ENCODE measurements at regions not wholly inside any gene's neighbourhood (a gene's known extent, or its start where the extent isn't known, plus 50 kb on each side); places are given as distances from the start of the nearest gene placed in this dataset.
A peak's percentile ranks its signal among the peaks of the same experiment; 100 is the strongest.

DNA sequence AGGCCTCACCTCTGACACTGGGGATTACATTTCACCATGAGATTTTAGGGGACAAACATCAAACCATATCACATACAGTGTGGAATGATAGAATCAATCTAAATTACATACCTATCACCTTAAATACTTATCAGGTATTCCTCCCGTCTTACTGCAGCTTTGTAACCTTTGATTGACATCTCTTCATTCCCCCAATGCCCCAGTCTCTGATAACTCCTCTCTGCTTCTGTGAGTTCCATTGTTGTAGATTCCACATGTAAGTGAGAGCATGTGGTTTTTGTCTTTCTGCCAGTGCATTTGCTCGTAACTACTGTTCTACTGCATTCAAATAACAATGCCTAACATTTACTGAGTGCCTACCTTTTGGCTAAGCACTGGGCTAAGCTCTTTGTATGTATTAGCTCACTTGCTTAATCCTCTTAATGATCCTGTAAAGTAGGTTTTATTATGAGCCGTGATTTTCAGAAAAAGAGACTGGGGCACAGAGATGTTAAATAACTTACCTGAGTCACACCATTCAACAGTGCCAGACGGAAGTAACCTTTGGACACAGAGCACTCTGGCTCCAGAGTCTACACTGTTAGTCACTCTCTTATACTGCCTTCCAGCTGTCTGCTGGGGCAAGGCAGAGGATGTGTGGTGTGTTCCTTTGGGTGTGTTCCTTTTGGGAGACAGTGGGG is 63.7 kb upstream of the ESX1 start:
- peak; percentile 65 for FAIRE-seq
- H3K36me3 ChIP-seq (ENCODE audit: insufficient read depth, low read length) = no peaks in the 10 kb centered on the region
- H3K36me3 Mint-ChIP-seq (ENCODE audit: low read depth, unreplicated experiment) = no peaks in the 10 kb centered on the region
- no peak overlapping the region for H3K4me3 Mint-ChIP-seq (ENCODE audit: unreplicated experiment)
- H3K27me3 Mint-ChIP-seq (ENCODE audit: low read depth, unreplicated experiment) = no peaks in the 10 kb centered on the region
- no peaks in the 10 kb centered on the region for H3K9me3 Mint-ChIP-seq (ENCODE audit: unreplicated experiment)
- no peaks in the 10 kb centered on the region for H3K79me2 ChIP-seq (ENCODE audit: insufficient read depth, low read length)
- H3K27me3 ChIP-seq (ENCODE audit: insufficient read depth, low read length) = no peaks in the 10 kb centered on the region
- H3K4me1 ChIP-seq (ENCODE audit: insufficient read depth, low read length) = peaks cover 16% of the 10 kb centered on the region
- H3K9ac ChIP-seq (ENCODE audit: low read length) = no peak overlapping the region
- peaks cover 8% of the 10 kb centered on the region for H3K4me1 Mint-ChIP-seq (ENCODE audit: low read depth, unreplicated experiment)
- H3K9me3 ChIP-seq (ENCODE audit: insufficient read depth, low read depth, low read length) = no peaks in the 10 kb centered on the region
- peak overlapping the region; percentile 24 for H2AFZ ChIP-seq (ENCODE audit: low read depth, low read length)
- no peak for TF ChIP-seq EZH2 (IDR thresholded peaks at IDR 0.05; ENCODE audit: insufficient read depth, low read length)
- TF ChIP-seq, protein P1, sequence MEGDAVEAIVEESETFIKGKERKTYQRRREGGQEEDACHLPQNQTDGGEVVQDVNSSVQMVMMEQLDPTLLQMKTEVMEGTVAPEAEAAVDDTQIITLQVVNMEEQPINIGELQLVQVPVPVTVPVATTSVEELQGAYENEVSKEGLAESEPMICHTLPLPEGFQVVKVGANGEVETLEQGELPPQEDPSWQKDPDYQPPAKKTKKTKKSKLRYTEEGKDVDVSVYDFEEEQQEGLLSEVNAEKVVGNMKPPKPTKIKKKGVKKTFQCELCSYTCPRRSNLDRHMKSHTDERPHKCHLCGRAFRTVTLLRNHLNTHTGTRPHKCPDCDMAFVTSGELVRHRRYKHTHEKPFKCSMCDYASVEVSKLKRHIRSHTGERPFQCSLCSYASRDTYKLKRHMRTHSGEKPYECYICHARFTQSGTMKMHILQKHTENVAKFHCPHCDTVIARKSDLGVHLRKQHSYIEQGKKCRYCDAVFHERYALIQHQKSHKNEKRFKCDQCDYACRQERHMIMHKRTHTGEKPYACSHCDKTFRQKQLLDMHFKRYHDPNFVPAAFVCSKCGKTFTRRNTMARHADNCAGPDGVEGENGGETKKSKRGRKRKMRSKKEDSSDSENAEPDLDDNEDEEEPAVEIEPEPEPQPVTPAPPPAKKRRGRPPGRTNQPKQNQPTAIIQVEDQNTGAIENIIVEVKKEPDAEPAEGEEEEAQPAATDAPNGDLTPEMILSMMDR (IDR thresholded peaks at IDR 0.05; ENCODE audit: insufficient read depth, low read depth, low read length) = no peak
- H4K20me1 ChIP-seq (ENCODE audit: insufficient read depth, low read length) = no peaks in the 10 kb centered on the region
- H3K4me3 ChIP-seq (ENCODE audit: insufficient read depth, low read depth, low read length) = no peak overlapping the region
- peak overlapping the region; percentile 25 for H3K27ac ChIP-seq (ENCODE audit: low read depth, low read length)
- peak overlapping the region; percentile 69 for H3K4me2 ChIP-seq (ENCODE audit: low read length)
- no peak overlapping the region for H3K27ac Mint-ChIP-seq (ENCODE audit: unreplicated experiment)
- peak; percentile 67 for DNase-seq (ENCODE audit: low read depth)

DNA sequence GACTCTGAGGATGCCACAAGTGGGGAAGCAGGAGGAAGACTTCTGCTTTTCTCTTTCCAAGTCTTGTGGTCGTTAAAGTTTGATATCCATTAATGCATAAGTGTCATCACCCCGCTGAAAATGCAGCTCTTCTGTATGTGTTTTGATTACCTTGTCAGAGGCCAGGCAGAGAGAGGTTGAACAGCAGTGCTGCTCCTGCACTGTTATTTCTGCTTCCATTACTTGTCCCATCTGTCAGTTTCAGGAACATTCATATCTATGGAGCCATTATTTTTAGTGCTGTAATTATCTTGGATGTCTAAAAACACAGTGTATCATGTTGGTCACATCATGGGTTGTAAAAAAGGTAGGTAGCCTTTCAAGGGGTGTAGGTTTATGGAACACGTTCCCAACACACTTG is 62.0 kb upstream of the ESX1 start:
- FAIRE-seq (peak; percentile 45), DNase-seq (ENCODE audit: low read depth) (no peak)
- Mint-ChIP-seq H3K27ac (ENCODE audit: unreplicated experiment) (no peak overlapping the region), H3K4me1 (ENCODE audit: low read depth, unreplicated experiment) (peaks cover 8% of the 10 kb centered on the region), H3K9me3 (ENCODE audit: unreplicated experiment) (no peaks in the 10 kb centered on the region), H3K36me3 (ENCODE audit: low read depth, unreplicated experiment) (no peaks in the 10 kb centered on the region), H3K27me3 (ENCODE audit: low read depth, unreplicated experiment) (no peaks in the 10 kb centered on the region), H3K4me3 (ENCODE audit: unreplicated experiment) (no peak overlapping the region)
- H3K9me3 ChIP-seq (ENCODE audit: insufficient read depth, low read depth, low read length) = no peaks in the 10 kb centered on the region
- no peak for TF ChIP-seq EZH2 (IDR thresholded peaks at IDR 0.05; ENCODE audit: insufficient read depth, low read length)
- TF ChIP-seq, protein P1 (IDR thresholded peaks at IDR 0.05; ENCODE audit: insufficient read depth, low read depth, low read length) = no peak
- H3K27me3 ChIP-seq (ENCODE audit: insufficient read depth, low read length) = no peaks in the 10 kb centered on the region
- H3K4me2 ChIP-seq (ENCODE audit: low read length) = no peak overlapping the region
- H3K4me1 ChIP-seq (ENCODE audit: insufficient read depth, low read length) = peaks cover 16% of the 10 kb centered on the region
- no peak overlapping the region for H2AFZ ChIP-seq (ENCODE audit: low read depth, low read length)
- no peaks in the 10 kb centered on the region for H3K36me3 ChIP-seq (ENCODE audit: insufficient read depth, low read length)
- no peak overlapping the region for H3K9ac ChIP-seq (ENCODE audit: low read length)
- no peaks in the 10 kb centered on the region for H3K79me2 ChIP-seq (ENCODE audit: insufficient read depth, low read length)
- H3K27ac ChIP-seq (ENCODE audit: low read depth, low read length) = no peak overlapping the region
- no peaks in the 10 kb centered on the region for H4K20me1 ChIP-seq (ENCODE audit: insufficient read depth, low read length)
- no peak overlapping the region for H3K4me3 ChIP-seq (ENCODE audit: insufficient read depth, low read depth, low read length)

DNA sequence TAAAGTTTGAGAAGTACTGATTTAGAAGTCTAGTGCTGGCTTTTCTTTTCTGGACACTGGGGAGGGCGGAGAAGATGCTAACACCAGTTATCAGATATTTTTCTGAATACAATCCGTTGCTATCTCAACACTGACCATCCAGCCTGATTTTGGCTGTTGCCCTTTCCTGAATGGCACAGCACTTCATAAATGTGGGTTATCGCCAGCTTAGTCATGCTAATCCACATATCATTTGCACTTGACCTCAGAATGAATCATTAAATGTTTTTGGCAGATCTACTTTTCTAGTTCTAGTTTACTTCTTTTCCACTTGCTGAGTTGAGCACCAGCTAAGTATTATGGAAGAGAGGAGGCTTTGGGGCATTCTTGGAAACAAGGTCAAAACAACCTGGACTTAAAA is 60.8 kb upstream of the ESX1 start:
- H3K27ac ChIP-seq (ENCODE audit: low read depth, low read length) = peak overlapping the region; percentile 42
- FAIRE-seq = peak; percentile 84
- H3K4me3 Mint-ChIP-seq (ENCODE audit: unreplicated experiment) = no peak overlapping the region

More for the DNA sequence above, 60.8 kb upstream of the ESX1 start:
- Histone ChIP-seq H4K20me1 (ENCODE audit: insufficient read depth, low read length) (no peaks in the 10 kb centered on the region), H3K4me1 (ENCODE audit: insufficient read depth, low read length) (peaks cover 16% of the 10 kb centered on the region), H3K4me3 (ENCODE audit: insufficient read depth, low read depth, low read length) (no peak overlapping the region), H3K4me2 (ENCODE audit: low read length) (peak overlapping the region; percentile 44), H2AFZ (ENCODE audit: low read depth, low read length) (no peak overlapping the region), H3K27me3 (ENCODE audit: insufficient read depth, low read length) (no peaks in the 10 kb centered on the region), H3K79me2 (ENCODE audit: insufficient read depth, low read length) (no peaks in the 10 kb centered on the region), H3K36me3 (ENCODE audit: insufficient read depth, low read length) (no peaks in the 10 kb centered on the region), H3K9ac (ENCODE audit: low read length) (no peak overlapping the region), H3K9me3 (ENCODE audit: insufficient read depth, low read depth, low read length) (no peaks in the 10 kb centered on the region)
- TF ChIP-seq, protein P1 (IDR thresholded peaks at IDR 0.05; ENCODE audit: insufficient read depth, low read depth, low read length) = no peak
- TF ChIP-seq EZH2 (IDR thresholded peaks at IDR 0.05; ENCODE audit: insufficient read depth, low read length) = no peak
- peak; percentile 72 for DNase-seq (ENCODE audit: low read depth)
- H3K36me3 Mint-ChIP-seq (ENCODE audit: low read depth, unreplicated experiment) = no peaks in the 10 kb centered on the region
- no peak overlapping the region for H3K27ac Mint-ChIP-seq (ENCODE audit: unreplicated experiment)
- no peaks in the 10 kb centered on the region for H3K27me3 Mint-ChIP-seq (ENCODE audit: low read depth, unreplicated experiment)
- peaks cover 8% of the 10 kb centered on the region for H3K4me1 Mint-ChIP-seq (ENCODE audit: low read depth, unreplicated experiment)
- H3K9me3 Mint-ChIP-seq (ENCODE audit: unreplicated experiment) = no peaks in the 10 kb centered on the region
